ENCODE measurements at regions not wholly inside any gene's neighbourhood (a gene's known extent, or its start where the extent isn't known, plus 50 kb on each side); places are given as distances from the start of the nearest gene placed in this dataset.

- TF ChIP-seq ZSCAN20 (CRISPR knock-in tag; IDR thresholded peaks at IDR 0.05) (no peak), HOXB13 (CRISPR knock-in tag; IDR thresholded peaks at IDR 0.05; ENCODE audit: low read depth) (no peak), E2F6 (IDR thresholded peaks at IDR 0.05; ENCODE audit: borderline replicate concordance, low read depth) (no peak), RAD21 (conservative IDR thresholded peaks at IDR 0.05 in 1 of 2, IDR thresholded peaks at IDR 0.05 in 1 of 2) (no peak), ESRRA (IDR thresholded peaks at IDR 0.05; ENCODE audit: borderline replicate concordance, low read length) (no peak), ZFP36 (IDR thresholded peaks at IDR 0.05; ENCODE audit: borderline replicate concordance, partially characterized antibody) (no peak), MAX (IDR thresholded peaks at IDR 0.05) (no peak), MAFK (IDR thresholded peaks at IDR 0.05; ENCODE audit: partially characterized antibody) (no peak), FOSB (CRISPR knock-in tag; IDR thresholded peaks at IDR 0.05) (no peak), FOXS1 (CRISPR knock-in tag; IDR thresholded peaks at IDR 0.05) (no peak), BHLHE40 (IDR thresholded peaks at IDR 0.05; ENCODE audit: low read depth, low read length) (no peak), RCOR1 (IDR thresholded peaks at IDR 0.05; ENCODE audit: low read depth, low read length) (no peak), CEBPB (IDR thresholded peaks at IDR 0.05) (no peak), JUN (IDR thresholded peaks at IDR 0.05) (no peak), RNF2 (IDR thresholded peaks at IDR 0.05; ENCODE audit: borderline replicate concordance, low read depth) (no peak), ZNF302 (CRISPR knock-in tag; IDR thresholded peaks at IDR 0.05) (no peak), CHD4 (IDR thresholded peaks at IDR 0.05; ENCODE audit: borderline replicate concordance) (no peak)
- TF ChIP-seq, protein P1, sequence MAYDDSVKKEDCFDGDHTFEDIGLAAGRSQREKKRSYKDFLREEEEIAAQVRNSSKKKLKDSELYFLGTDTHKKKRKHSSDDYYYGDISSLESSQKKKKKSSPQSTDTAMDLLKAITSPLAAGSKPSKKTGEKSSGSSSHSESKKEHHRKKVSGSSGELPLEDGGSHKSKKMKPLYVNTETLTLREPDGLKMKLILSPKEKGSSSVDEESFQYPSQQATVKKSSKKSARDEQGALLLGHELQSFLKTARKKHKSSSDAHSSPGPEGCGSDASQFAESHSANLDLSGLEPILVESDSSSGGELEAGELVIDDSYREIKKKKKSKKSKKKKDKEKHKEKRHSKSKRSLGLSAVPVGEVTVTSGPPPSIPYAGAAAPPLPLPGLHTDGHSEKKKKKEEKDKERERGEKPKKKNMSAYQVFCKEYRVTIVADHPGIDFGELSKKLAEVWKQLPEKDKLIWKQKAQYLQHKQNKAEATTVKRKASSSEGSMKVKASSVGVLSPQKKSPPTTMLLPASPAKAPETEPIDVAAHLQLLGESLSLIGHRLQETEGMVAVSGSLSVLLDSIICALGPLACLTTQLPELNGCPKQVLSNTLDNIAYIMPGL (CRISPR knock-in tag; IDR thresholded peaks at IDR 0.05; ENCODE audit: borderline replicate concordance) = no peak
- ATAC-seq (no peak), DNase-seq (ENCODE audit: low read depth in 1 of 2, low spot score in 1 of 2) (no peak), FAIRE-seq (no peak)
- no peaks in the 10 kb centered on the region for H3K4me1 ChIP-seq
- 21% methylated on average over 3 of the region's 3 CpGs for WGBS (ENCODE audit: missing lambda C conversion rate)
- no peak overlapping the region for H3K4me2 ChIP-seq
- ChIA-PET CTCF (no interaction called here), POLR2A (no interaction called here)
- no peak overlapping the region for H3K27ac ChIP-seq
- no peaks in the 10 kb centered on the region for H3K9me3 ChIP-seq
- H3K4me3 ChIP-seq = no peak overlapping the region
Observed at GRCh38 chr2:194062401-194062800, 1594.6 kb upstream of the SLC39A10 start.

DNA sequence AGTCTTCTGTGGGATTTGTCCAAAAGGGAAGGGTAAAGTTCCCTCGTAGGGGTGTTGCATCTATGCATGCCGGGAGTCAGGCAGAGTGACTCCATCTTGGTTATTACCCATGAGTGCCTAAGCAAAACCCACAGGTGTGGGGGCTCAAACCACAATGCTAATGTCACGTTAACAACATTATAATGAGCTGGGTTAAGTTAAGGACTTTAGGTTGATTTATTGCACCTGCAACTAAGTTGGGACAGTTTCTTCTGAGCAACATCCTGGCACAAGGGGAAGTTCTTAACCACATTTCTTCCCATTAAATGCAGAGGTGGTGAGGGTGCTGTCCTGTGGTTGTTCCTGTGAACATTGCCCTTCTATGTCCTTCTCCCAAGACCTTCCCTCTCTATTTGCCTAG lies 1596.8 kb upstream of the SLC39A10 start:
- ChIA-PET POLR2A (no interaction called here), CTCF (no interaction called here)
- DNase-seq (ENCODE audit: low read depth in 1 of 2, low spot score in 1 of 2) = no peak
- no peak for FAIRE-seq
- Histone ChIP-seq H3K9me3 (no peaks in the 10 kb centered on the region), H3K4me2 (no peak overlapping the region), H3K4me3 (no peak overlapping the region), H3K27ac (no peak overlapping the region), H3K4me1 (no peaks in the 10 kb centered on the region)
- ATAC-seq = no peak
- TF ChIP-seq ZSCAN20 (CRISPR knock-in tag; IDR thresholded peaks at IDR 0.05) (no peak), TFCP2L1 (CRISPR knock-in tag; IDR thresholded peaks at IDR 0.05) (no peak), HES2 (IDR thresholded peaks at IDR 0.05) (no peak), RCOR1 (IDR thresholded peaks at IDR 0.05; ENCODE audit: low read depth, low read length) (no peak), EHF (CRISPR knock-in tag; IDR thresholded peaks at IDR 0.05) (no peak), ZFP36 (IDR thresholded peaks at IDR 0.05; ENCODE audit: borderline replicate concordance, partially characterized antibody) (no peak), ELK1 (IDR thresholded peaks at IDR 0.05; ENCODE audit: low read depth, low read length) (no peak), KDM5A (IDR thresholded peaks at IDR 0.05) (no peak), E2F6 (IDR thresholded peaks at IDR 0.05; ENCODE audit: borderline replicate concordance, low read depth) (no peak), POLR2AphosphoS2 (conservative IDR thresholded peaks at IDR 0.05; ENCODE audit: low read length) (no peak), EHMT2 (IDR thresholded peaks at IDR 0.05; ENCODE audit: low read depth) (no peak)
- 7% methylated on average over 3 of the region's 3 CpGs for WGBS (ENCODE audit: missing lambda C conversion rate)
